IgD-negative memory B cell (primary cell): ENCODE measurements at regions not wholly inside any gene's neighbourhood (a gene's known extent, or its start where the extent isn't known, plus 50 kb on each side); places are given as distances from the start of the nearest gene placed in this dataset.
"Not testable (repeated sequence)": the region's sequence is repeated elsewhere in the genome, so short reads cannot be mapped to it uniquely, and the experiment has no call there.

Source experiments
- H3K27ac Mint-ChIP-seq, 3 donors: one replicate each; pipeline ENCODE4 v1.8.0; 2020 to 2022; ENCODE audit warnings: mild to moderate bottlenecking in 3 of 3, mixed read lengths in 3 of 3, moderate library complexity in 1 of 3
- H3K27me3 Mint-ChIP-seq: one replicate; pipeline ENCODE4 v1.8.0; 2021; ENCODE audit warnings: mixed read lengths
- H3K36me3 Mint-ChIP-seq: one replicate; pipeline ENCODE4 v1.8.0; 2020; ENCODE audit warnings: mild to moderate bottlenecking, mixed read lengths
- H3K4me1 Mint-ChIP-seq, 3 donors: one replicate each; pipeline ENCODE4 v1.8.0; 2020 to 2022; ENCODE audit warnings: mixed read lengths in 3 of 3, mild to moderate bottlenecking in 1 of 3
- H3K4me3 Mint-ChIP-seq, 4 donors: one replicate each; pipeline ENCODE4 v1.8.0; 2020 to 2022; ENCODE audit warnings: mild to moderate bottlenecking in 4 of 4, mixed read lengths in 4 of 4, moderate library complexity in 3 of 4
- H3K9me3 Mint-ChIP-seq, 3 donors: one replicate each; pipeline ENCODE4 v1.8.0; 2020 to 2021; ENCODE audit warnings: mixed read lengths in 3 of 3, mild to moderate bottlenecking in 1 of 3

- no peaks in the 10 kb centered on the region for H3K4me1 Mint-ChIP-seq
- H3K27me3 Mint-ChIP-seq = peaks cover 2% of the 10 kb centered on the region
- H3K9me3 Mint-ChIP-seq = peaks cover 0 to 5% (median 2%) of the 10 kb centered on the region in 3 donors
- H3K27ac Mint-ChIP-seq = no peak overlapping the region
- H3K4me3 Mint-ChIP-seq = no peak overlapping the region
- no peaks in the 10 kb centered on the region for H3K36me3 Mint-ChIP-seq
Observed at GRCh38 chr2:3899536-3900155, 196.3 kb downstream of the DCDC2C start.

- peaks cover 2% of the 10 kb centered on the region for H3K27me3 Mint-ChIP-seq
- H3K27ac Mint-ChIP-seq = no peak overlapping the region
- H3K4me3 Mint-ChIP-seq = no peak overlapping the region
- no peaks in the 10 kb centered on the region for H3K4me1 Mint-ChIP-seq
- peaks cover 0 to 9% (median 5%) of the 10 kb centered on the region in 3 donors for H3K9me3 Mint-ChIP-seq
- no peaks in the 10 kb centered on the region for H3K36me3 Mint-ChIP-seq
Observed at GRCh38 chr2:3902131-3902530, 198.8 kb downstream of the DCDC2C start.

GRCh38 chr2:3904061-3904460, 200.7 kb downstream of the DCDC2C start:
- Mint-ChIP-seq H3K36me3 (no peaks in the 10 kb centered on the region), H3K4me3 (no peak overlapping the region), H3K9me3 (peaks cover under 1 to 12% (median 12%) of the 10 kb centered on the region in 3 donors), H3K4me1 (no peaks in the 10 kb centered on the region), H3K27me3 (peaks cover 2% of the 10 kb centered on the region), H3K27ac (no peak overlapping the region)

GRCh38 chr2:3908498-3908897, 205.1 kb downstream of the DCDC2C start:
- peaks cover 4 to 12% (median 12%) of the 10 kb centered on the region in 3 donors for H3K9me3 Mint-ChIP-seq
- H3K27me3 Mint-ChIP-seq, H3K27ac Mint-ChIP-seq, H3K36me3 Mint-ChIP-seq, H3K4me3 Mint-ChIP-seq, H3K4me1 Mint-ChIP-seq: not testable (repeated sequence)

DNA sequence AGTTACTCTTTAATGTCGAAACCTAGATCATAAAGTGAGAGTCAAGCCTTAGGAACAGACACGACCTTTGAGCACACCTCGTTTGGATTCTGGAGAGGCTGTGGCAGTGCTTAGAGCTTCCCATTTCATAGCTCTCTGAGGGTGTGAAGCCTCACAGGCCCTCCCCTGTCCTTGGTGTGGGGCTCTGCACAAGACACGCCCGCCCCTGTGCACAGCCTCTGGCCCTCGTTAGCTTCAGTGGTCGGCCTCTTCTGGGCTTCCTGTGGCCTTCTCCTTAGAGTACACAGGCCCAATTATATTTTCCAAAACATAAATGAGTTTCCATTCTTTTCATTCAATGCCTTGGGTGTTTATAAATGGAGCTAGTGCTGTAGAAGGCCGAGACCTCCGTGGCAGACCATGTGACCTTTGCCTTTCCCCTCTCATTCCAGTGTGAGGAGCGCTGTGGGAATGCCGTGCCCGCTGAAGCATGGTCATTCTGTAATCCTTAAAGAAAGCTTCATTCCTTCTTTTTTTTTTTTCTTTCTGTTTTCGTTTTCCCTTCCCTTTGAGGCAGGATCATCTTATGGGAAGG, 208.6 kb downstream of the DCDC2C start:
- Mint-ChIP-seq H3K4me1 (no peaks in the 10 kb centered on the region), H3K36me3 (peaks cover 1% of the 10 kb centered on the region), H3K4me3 (no peak overlapping the region), H3K27ac (no peak overlapping the region), H3K9me3 (peaks cover 4 to 8% (median 5%) of the 10 kb centered on the region in 3 donors), H3K27me3 (peaks cover 2% of the 10 kb centered on the region)

DNA sequence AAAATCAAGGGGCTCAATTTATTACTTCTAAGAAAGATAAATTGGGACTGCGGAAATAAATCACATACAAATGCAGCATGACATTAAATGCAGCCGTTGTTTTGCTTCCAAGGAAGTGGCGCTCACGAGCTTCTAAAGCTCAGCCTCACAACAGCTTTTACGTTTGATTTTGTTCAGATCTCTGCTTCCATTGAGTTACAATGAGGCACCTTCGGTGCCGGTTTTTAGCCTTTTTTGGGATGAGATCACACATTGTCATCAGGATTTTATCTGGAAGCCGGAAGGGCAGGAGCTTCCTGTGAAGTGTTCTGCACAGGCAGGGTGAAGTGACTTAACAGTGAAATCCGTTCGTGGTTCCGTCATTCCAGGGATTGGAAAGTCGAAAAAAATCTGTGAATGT, 209.8 kb downstream of the DCDC2C start:
- H3K36me3 Mint-ChIP-seq = peaks cover 1% of the 10 kb centered on the region
- peaks cover 2% of the 10 kb centered on the region for H3K27me3 Mint-ChIP-seq
- no peak overlapping the region for H3K27ac Mint-ChIP-seq
- no peak overlapping the region for H3K4me3 Mint-ChIP-seq
- H3K4me1 Mint-ChIP-seq = no peaks in the 10 kb centered on the region
- peaks cover 0 to 5% (median 4%) of the 10 kb centered on the region in 3 donors for H3K9me3 Mint-ChIP-seq

GRCh38 chr2:3914241-3914640, 210.9 kb downstream of the DCDC2C start:
- H3K4me3 Mint-ChIP-seq = no peak overlapping the region
- peaks cover 2% of the 10 kb centered on the region for H3K27me3 Mint-ChIP-seq
- H3K9me3 Mint-ChIP-seq = peaks cover 0 to 2% (median under 1%) of the 10 kb centered on the region in 3 donors
- no peaks in the 10 kb centered on the region for H3K4me1 Mint-ChIP-seq
- H3K36me3 Mint-ChIP-seq = peaks cover 1% of the 10 kb centered on the region
- H3K27ac Mint-ChIP-seq = no peak overlapping the region

DNA sequence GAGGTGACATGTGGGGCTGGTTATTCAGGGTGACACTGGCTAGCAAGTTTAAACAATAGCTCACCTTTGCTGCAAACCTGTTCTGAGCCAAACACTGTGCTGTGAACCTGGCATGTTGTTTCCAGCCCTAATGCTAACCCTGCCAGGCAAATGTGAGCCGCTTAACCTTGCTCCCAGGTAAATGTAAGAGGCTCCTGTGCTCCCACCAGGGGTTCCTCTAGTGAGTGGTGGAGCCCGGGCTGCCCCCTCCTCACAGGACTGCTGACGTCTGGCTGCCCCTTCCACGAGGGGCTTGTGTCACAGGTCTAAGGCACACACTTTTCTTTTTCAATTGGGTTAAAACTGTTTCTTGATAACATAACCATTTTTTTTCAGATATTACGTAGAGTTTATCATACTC, 223.7 kb downstream of the DCDC2C start:
- no peaks in the 10 kb centered on the region for H3K27me3 Mint-ChIP-seq
- H3K36me3 Mint-ChIP-seq = peaks cover 3% of the 10 kb centered on the region
- H3K27ac Mint-ChIP-seq = no peak overlapping the region
- H3K4me3 Mint-ChIP-seq = no peak overlapping the region
- peaks cover 2 to 5% (median 4%) of the 10 kb centered on the region in 3 donors for H3K9me3 Mint-ChIP-seq
- peaks cover 0 to 2% (median 0%) of the 10 kb centered on the region in 3 donors for H3K4me1 Mint-ChIP-seq

DNA sequence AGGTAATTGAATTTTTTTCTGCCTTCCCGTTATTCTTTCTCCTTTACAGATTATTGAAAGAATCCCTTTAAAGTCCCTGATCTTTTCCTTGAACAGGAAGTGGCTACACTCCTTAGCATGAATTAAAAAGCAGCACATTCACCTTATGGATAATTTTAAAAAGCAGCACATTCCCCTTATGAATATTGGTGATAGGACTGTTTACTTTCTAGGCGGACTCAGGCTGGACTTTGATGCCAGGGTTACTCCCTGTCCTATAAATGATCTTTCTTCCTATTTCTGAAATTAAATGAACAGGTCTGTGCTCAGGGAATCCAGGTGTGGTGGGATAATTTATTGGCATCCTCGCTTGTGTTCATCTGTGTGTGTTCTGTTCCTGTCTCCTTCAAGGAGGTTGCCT, 226.0 kb downstream of the DCDC2C start:
- peaks cover 2 to 8% (median 5%) of the 10 kb centered on the region in 3 donors for H3K9me3 Mint-ChIP-seq

GRCh38 chr2:3930246-3930645, 226.9 kb downstream of the DCDC2C start:
- Mint-ChIP-seq H3K4me3 (no peak overlapping the region), H3K4me1 (peaks cover 0 to 2% (median 0%) of the 10 kb centered on the region in 3 donors), H3K27me3 (no peaks in the 10 kb centered on the region), H3K27ac (no peak overlapping the region), H3K36me3 (no peaks in the 10 kb centered on the region), H3K9me3 (peaks cover 2 to 8% (median 5%) of the 10 kb centered on the region in 3 donors)

More for the DNA sequence above, 226.0 kb downstream of the DCDC2C start:
- H3K27me3 Mint-ChIP-seq = no peaks in the 10 kb centered on the region
- H3K27ac Mint-ChIP-seq = no peak overlapping the region
- peaks cover 3% of the 10 kb centered on the region for H3K36me3 Mint-ChIP-seq
- H3K4me1 Mint-ChIP-seq = peaks cover 0 to 2% (median 0%) of the 10 kb centered on the region in 3 donors
- H3K4me3 Mint-ChIP-seq = no peak overlapping the region

- Mint-ChIP-seq H3K9me3 (peaks cover 0 to 7% (median 4%) of the 10 kb centered on the region in 3 donors), H3K4me3 (no peak overlapping the region), H3K27ac (no peak overlapping the region), H3K36me3 (peaks cover 3% of the 10 kb centered on the region), H3K4me1 (no peaks in the 10 kb centered on the region), H3K27me3 (peaks cover 2% of the 10 kb centered on the region)
Observed at GRCh38 chr2:3940661-3941060, 237.3 kb downstream of the DCDC2C start.

- Mint-ChIP-seq H3K4me1 (no peaks in the 10 kb centered on the region), H3K27me3 (peaks cover 2% of the 10 kb centered on the region), H3K27ac (no peak overlapping the region)
Observed at GRCh38 chr2:3942841-3943240, 239.5 kb downstream of the DCDC2C start.

DNA sequence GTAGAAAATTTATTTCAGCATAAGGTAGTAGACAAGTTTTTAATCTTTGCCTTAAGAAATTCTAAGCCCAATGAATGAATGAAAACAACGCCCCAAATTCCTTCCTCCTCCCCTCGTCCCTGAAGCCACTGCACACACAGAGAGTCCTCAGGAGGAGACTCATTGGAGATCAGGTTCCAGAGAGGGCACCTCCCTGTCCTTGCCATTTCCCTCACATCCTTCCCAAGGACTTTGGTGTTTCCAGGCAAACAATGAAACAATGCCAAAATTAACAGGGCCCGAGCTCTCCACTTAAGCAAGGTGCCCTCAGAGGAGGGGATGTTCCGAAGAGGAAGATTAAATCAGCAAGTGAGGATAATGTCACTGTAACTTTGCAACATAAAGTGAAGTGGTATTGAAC, 240.7 kb downstream of the DCDC2C start:
- Mint-ChIP-seq H3K4me3 (no peak overlapping the region), H3K27me3 (peaks cover 2% of the 10 kb centered on the region), H3K4me1 (no peaks in the 10 kb centered on the region)

More at GRCh38 chr2:3942841-3943240, 239.5 kb downstream of the DCDC2C start:
- peaks cover 0 to 2% (median 0%) of the 10 kb centered on the region in 3 donors for H3K9me3 Mint-ChIP-seq
- H3K36me3 Mint-ChIP-seq = peaks cover 3% of the 10 kb centered on the region
- no peak overlapping the region for H3K4me3 Mint-ChIP-seq

DNA sequence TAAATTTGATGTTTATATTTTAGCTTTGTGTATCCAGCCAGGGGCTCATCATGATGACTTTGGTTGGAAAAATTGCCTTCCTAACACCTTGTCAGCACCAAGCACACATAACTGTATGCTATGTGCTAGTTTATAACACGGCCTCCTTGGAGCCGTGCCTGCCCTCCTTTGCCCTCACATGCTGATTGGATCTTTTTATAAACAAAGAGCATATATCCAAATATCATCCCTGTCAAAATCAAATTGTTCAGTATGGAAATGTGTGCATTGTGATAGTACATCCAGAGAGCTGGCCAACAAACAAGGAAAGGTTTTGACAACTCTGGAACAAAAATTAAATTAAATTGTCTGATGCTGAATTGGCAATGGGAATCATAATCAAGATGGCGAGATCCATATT, 241.5 kb downstream of the DCDC2C start:
- Mint-ChIP-seq H3K4me3 (no peak overlapping the region), H3K27ac (no peak overlapping the region), H3K4me1 (no peaks in the 10 kb centered on the region), H3K9me3 (peaks cover 2 to 7% (median 4%) of the 10 kb centered on the region in 3 donors), H3K27me3 (no peaks in the 10 kb centered on the region), H3K36me3 (peaks cover 1% of the 10 kb centered on the region)

More for the DNA sequence above, 240.7 kb downstream of the DCDC2C start:
- peaks cover 2 to 7% (median 3%) of the 10 kb centered on the region in 3 donors for H3K9me3 Mint-ChIP-seq
- H3K27ac Mint-ChIP-seq = no peak overlapping the region
- H3K36me3 Mint-ChIP-seq = peaks cover 3% of the 10 kb centered on the region

- Mint-ChIP-seq H3K27ac (no peak overlapping the region), H3K4me1 (no peaks in the 10 kb centered on the region), H3K27me3 (no peaks in the 10 kb centered on the region), H3K9me3 (peaks cover 2 to 14% (median 4%) of the 10 kb centered on the region in 3 donors), H3K36me3 (peaks cover 1% of the 10 kb centered on the region), H3K4me3 (no peak overlapping the region)
Observed at GRCh38 chr2:3948191-3948590, 244.8 kb downstream of the DCDC2C start.
